Calu3 (cell line): ENCODE measurements at regions not wholly inside any gene's neighbourhood (a gene's known extent, or its start where the extent isn't known, plus 50 kb on each side); places are given as distances from the start of the nearest gene placed in this dataset.

Experiments
- BruUV-seq: library from RNA; stranded (reverse); fragments of 400-500 nt; replicated peaks from 2 replicates; lab custom pipeline; 2021; lab: Mats Ljungman, UMichigan
- CTCF ChIA-PET: fragments of 300-600 bp; sonication (Branson Sonifier 250); formaldehyde crosslinking; loops from one replicate; lab custom pipeline; 2022; ENCODE audit warnings: antibody characterized with exemption; lab: Charles Lee
- DNase-seq: peaks from one replicate; pipeline ENCODE4 v3.0.0; 2022
- H3K27ac Mint-ChIP-seq: one replicate; pipeline ENCODE4 v1.8.0; 2022; ENCODE audit warnings: mixed read lengths; ENCODE audit not compliant: unreplicated experiment
- H3K27me3 Mint-ChIP-seq: one replicate; pipeline ENCODE4 v1.8.0; 2022; ENCODE audit warnings: mixed read lengths; ENCODE audit not compliant: unreplicated experiment
- H3K36me3 Mint-ChIP-seq: one replicate; pipeline ENCODE4 v1.8.0; 2022; ENCODE audit warnings: mild to moderate bottlenecking, moderate library complexity, mixed read lengths; ENCODE audit not compliant: insufficient read depth, unreplicated experiment
- H3K4me1 Mint-ChIP-seq: one replicate; pipeline ENCODE4 v1.8.0; 2022; ENCODE audit warnings: mild to moderate bottlenecking, low read depth, mixed read lengths; ENCODE audit not compliant: unreplicated experiment
- H3K4me3 Mint-ChIP-seq: one replicate; pipeline ENCODE4 v1.8.0; 2022; ENCODE audit warnings: mild to moderate bottlenecking, low read depth, moderate library complexity, mixed read lengths; ENCODE audit not compliant: unreplicated experiment
- H3K9me3 Mint-ChIP-seq: one replicate; pipeline ENCODE4 v1.8.0; 2022; ENCODE audit warnings: low read depth, mixed read lengths; ENCODE audit not compliant: unreplicated experiment
- intact Hi-C: fragments of 100-400 bp; cut with micrococcal nuclease; formaldehyde crosslinking; loops from one replicate; pipeline ENCODE4 v1.10.0; 2022; ENCODE audit not compliant: unreplicated experiment
- TF ChIP-seq, protein P1 (sequence below): fragments of 200-600 bp; IDR thresholded peaks from one replicate; pipeline ENCODE4 v1.8.0; 2022; ENCODE audit warnings: antibody characterized with exemption; ENCODE audit not compliant: unreplicated experiment

DNA sequence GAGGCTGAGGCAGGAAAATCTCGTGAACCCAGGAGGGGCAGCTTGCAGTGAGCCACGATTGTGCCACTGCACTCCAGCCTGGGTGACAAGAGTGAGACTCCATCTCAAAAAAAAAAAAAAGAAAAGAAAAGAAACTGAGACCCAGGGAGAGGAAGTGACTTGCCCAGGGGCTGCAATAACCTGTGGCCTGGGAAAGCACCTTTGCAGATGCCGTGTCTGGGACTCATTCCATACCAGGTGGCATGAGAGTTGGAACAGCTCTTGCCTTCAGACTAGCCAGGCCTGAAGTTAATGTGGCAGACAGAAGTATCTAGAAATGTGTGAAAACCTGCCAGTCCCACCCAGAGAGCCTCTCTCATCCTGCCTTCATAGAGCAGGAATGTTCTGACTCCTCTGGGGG, 65.4 kb downstream of the PHETA1 start:
- peaks cover 7% of the 10 kb centered on the region for H3K9me3 Mint-ChIP-seq
- CTCF ChIA-PET: interaction anchor here (0.7 kb wide), 3 partner anchors 17 to 296 kb away, joined by 3 to 13 read pairs (median 3); no protein-coding TSS in a partner anchor
- H3K4me1 Mint-ChIP-seq: no peaks in the 10 kb centered on the region
- intact Hi-C loops: no loop called here
- H3K4me3 Mint-ChIP-seq: no peak overlapping the region
- H3K27ac Mint-ChIP-seq: no peak overlapping the region
- no peaks in the 10 kb centered on the region for H3K36me3 Mint-ChIP-seq
- H3K27me3 Mint-ChIP-seq: peaks cover 38% of the 10 kb centered on the region
- no peak for DNase-seq
- TF ChIP-seq, protein P1, sequence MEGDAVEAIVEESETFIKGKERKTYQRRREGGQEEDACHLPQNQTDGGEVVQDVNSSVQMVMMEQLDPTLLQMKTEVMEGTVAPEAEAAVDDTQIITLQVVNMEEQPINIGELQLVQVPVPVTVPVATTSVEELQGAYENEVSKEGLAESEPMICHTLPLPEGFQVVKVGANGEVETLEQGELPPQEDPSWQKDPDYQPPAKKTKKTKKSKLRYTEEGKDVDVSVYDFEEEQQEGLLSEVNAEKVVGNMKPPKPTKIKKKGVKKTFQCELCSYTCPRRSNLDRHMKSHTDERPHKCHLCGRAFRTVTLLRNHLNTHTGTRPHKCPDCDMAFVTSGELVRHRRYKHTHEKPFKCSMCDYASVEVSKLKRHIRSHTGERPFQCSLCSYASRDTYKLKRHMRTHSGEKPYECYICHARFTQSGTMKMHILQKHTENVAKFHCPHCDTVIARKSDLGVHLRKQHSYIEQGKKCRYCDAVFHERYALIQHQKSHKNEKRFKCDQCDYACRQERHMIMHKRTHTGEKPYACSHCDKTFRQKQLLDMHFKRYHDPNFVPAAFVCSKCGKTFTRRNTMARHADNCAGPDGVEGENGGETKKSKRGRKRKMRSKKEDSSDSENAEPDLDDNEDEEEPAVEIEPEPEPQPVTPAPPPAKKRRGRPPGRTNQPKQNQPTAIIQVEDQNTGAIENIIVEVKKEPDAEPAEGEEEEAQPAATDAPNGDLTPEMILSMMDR: no peak
- BruUV-seq: no TSS peak

DNA sequence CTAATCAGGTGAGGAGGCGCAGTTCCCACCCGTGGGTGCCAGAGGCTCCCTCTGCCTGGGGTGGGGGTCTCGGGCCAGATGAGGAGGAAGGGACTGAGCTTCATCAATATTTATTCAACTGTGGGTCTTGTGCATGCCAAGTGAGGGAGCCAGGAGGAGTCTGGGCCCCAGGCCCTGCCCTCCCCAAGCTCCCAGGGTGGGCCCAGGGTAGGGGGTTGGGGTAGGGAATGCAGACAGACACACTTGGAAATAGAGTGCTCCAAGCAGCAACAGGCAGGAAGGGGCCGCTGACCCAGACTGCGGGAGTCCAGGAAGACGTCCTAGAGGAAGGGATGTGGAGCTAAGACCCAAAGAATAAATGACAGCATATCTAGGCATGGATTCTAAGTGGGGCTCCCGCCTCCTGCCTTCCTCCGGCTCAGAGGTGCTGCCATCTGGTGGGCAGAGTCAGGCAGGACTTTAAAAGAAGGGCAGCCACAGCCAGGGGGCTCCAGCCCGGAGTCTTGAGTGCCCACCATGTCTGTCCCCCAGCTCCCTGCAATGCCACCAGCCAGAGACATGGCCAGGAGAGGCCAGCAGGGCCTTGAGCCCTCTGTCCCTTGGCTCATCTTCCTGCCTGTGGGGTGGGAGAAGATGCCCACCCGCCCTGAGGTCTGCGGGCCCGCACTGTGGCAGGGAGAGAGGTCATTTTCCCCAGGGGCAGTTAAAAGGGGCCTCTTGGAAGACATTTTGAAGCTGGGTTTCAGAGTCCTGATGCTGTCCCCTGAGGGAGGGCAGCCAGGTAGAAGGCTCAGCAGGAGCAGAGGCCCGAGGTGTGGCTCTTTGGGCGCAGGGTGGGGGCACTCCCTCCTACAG, 70.1 kb downstream of the PHETA1 start:
- no TSS peak for BruUV-seq
- H3K27me3 Mint-ChIP-seq: peaks cover 45% of the 10 kb centered on the region
- no peak overlapping the region for H3K27ac Mint-ChIP-seq

DNA sequence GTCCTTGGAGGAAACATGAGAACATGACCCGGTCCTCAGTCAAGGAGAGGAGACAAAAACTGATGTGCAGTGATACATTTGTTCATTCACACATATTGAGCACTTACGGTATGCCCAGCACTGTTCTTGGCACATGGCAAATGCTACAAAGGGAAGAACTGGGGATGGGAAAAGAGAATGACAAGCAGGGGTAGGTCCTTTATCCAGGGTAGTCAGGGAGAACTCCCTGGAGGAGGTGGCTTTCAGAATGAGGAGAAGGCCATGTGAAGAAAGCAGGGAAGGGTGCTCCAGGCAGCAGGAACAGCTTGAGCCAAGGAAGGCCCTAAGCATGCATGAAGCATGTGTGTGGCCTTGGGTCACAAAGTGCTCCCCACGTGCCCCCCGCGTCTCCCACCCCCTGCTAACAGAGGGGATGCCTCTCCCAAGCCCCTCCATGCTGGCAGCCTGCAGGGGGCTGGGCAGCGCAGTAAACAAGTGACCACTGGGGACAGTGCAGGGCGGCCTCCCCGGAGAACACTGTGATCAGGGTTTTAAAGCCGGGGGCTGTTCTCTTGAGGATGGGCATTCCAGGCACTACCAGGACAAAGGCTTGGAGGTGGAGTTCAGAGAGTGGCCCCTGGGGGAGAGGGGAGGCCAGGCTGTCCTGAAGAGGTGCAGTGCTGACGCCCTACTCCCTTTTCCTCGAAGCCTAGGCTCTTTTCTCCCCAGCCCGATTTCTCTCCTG, 71.0 kb downstream of the PHETA1 start:
- no TSS peak for BruUV-seq
- H3K36me3 Mint-ChIP-seq: no peaks in the 10 kb centered on the region
- no peaks in the 10 kb centered on the region for H3K9me3 Mint-ChIP-seq
- DNase-seq: no peak
- TF ChIP-seq, protein P1: no peak
- H3K4me3 Mint-ChIP-seq: no peak overlapping the region
- peaks cover 45% of the 10 kb centered on the region for H3K27me3 Mint-ChIP-seq
- CTCF ChIA-PET: interaction anchor here (0.6 to 1.2 kb wide), 5 partner anchors 8 to 360 kb away, joined by 3 to 7 read pairs (median 4); no protein-coding TSS in a partner anchor
- intact Hi-C loops: loop anchor here (1.0 to 2.0 kb wide), 3 partner anchors 274 to 403 kb away; no protein-coding TSS in a partner anchor
- no peaks in the 10 kb centered on the region for H3K4me1 Mint-ChIP-seq
- no peak overlapping the region for H3K27ac Mint-ChIP-seq

More for the DNA sequence above, 70.1 kb downstream of the PHETA1 start:
- H3K4me1 Mint-ChIP-seq: no peaks in the 10 kb centered on the region
- TF ChIP-seq, protein P1: peak; percentile 78
- DNase-seq: peak; percentile 75
- H3K4me3 Mint-ChIP-seq: no peak overlapping the region
- CTCF ChIA-PET: interaction anchor here (0.6 to 1.4 kb wide), 7 partner anchors 9 to 362 kb away, joined by 3 to 7 read pairs (median 4); no protein-coding TSS in a partner anchor
- H3K36me3 Mint-ChIP-seq: no peaks in the 10 kb centered on the region
- intact Hi-C loops: loop anchor here (1.0 to 2.0 kb wide), 3 partner anchors 275 to 404 kb away; no protein-coding TSS in a partner anchor
- no peaks in the 10 kb centered on the region for H3K9me3 Mint-ChIP-seq

DNA sequence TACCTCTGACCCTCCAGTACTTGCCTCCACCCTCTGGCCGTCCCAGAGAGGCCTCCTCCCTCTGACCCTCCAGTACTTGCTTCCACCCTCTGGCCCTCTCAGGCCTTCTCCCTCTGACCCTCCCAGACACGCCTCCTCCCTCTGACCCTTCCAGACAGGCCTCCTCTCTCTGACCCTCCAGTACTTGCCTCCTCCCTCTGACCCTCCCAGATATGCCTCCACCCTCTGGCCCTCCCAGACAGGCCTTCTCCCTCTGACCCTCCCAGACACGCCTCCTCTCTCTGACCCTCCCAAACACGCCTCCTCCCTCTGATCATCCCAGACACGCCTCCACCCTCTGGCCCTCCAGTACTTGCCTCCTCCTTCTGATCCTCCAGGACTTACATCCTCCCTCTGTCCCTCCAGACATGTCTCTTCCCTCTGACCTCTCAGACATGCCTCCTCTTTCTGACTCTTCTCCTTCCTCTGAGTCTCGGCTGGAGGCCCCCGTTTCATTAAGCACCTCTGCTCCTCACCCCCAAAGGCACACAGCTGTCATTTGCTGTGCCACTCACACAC, 71.9 kb downstream of the PHETA1 start:
- H3K36me3 Mint-ChIP-seq: no peaks in the 10 kb centered on the region
- no TSS peak for BruUV-seq
- intact Hi-C loops: no loop called here
- DNase-seq: no peak
- CTCF ChIA-PET: no interaction called here
- H3K9me3 Mint-ChIP-seq: no peaks in the 10 kb centered on the region
- TF ChIP-seq, protein P1: no peak
- peaks cover 45% of the 10 kb centered on the region for H3K27me3 Mint-ChIP-seq
- H3K4me3 Mint-ChIP-seq: no peak overlapping the region
- no peaks in the 10 kb centered on the region for H3K4me1 Mint-ChIP-seq
- no peak overlapping the region for H3K27ac Mint-ChIP-seq
